K562 (cell line): ENCODE measurements at regions not wholly inside any gene's neighbourhood (a gene's known extent, or its start where the extent isn't known, plus 50 kb on each side); places are given as distances from the start of the nearest gene placed in this dataset.

Experiments
- ATAC-seq: fragments of 200-7000 bp; cut with Tn5 transposase; 3 replicates; pipeline ENCODE4 v1.9.1; 2020; ENCODE audit warnings: moderate library complexity
- BruUV-seq: library from RNA; stranded (reverse); fragments of 400-500 nt; replicated peaks from 2 replicates; lab custom pipeline; 2021; lab: Mats Ljungman, UMichigan
- CTCF ChIA-PET: fragments of 300-600 bp; formaldehyde crosslinking; extraction: SDS; loops from one replicate; lab custom pipeline; 2021; ENCODE audit warnings: low intra/inter-chr PET ratio; lab: Yijun Ruan, JAX
- POLR2A ChIA-PET: fragments of 300-600, 350-650 bp; sonication (Branson Sonifier 250); formaldehyde crosslinking; extraction: SDS; loops from one replicate; lab custom pipeline; 2021; ENCODE audit warnings: antibody characterized with exemption, inconsistent platforms; lab: Yijun Ruan, JAX
- DNase-seq, 4 experiments: peaks; one replicate each; pipeline versions ENCODE4 v3.0.0 to v3.0.0-alpha.2; 2011 to 2018; ENCODE audit warnings: low spot score in 3 of 4, mixed read lengths in 3 of 4; ENCODE audit errors: extremely low read depth in 1 of 4
- FAIRE-seq: peaks from 2 replicates; lab custom pipeline; 2011; peaks lifted over from hg19 to GRCh38; lab: Jason Lieb, UNC
- H2AFZ ChIP-seq: 2 replicates; pipeline ENCODE4 v1.6.0; 2011; ENCODE audit warnings: low read depth, low read length, control low read depth, inconsistent platforms
- H3K27ac ChIP-seq: fragments of 200-600 bp; 3 replicates; pipeline ENCODE4 v1.8.0; 2011; ENCODE audit warnings: low read depth, mild to moderate bottlenecking, control low read depth, inconsistent platforms, low read length, moderate library complexity, mixed read lengths; ENCODE audit errors: extremely low read depth
- H3K27me3 ChIP-seq, 2 experiments: fragments of 300-600 bp in 1 of 2; 2 replicates in 1 of 2; 3 replicates in 1 of 2; pipeline versions ENCODE4 v1.6.0 to v1.8.0; 2011; ENCODE audit warnings: inconsistent platforms in 2 of 2, low read length in 2 of 2, mild to moderate bottlenecking in 1 of 2, mixed read lengths in 1 of 2, moderate library complexity in 1 of 2; ENCODE audit not compliant: control insufficient read depth in 2 of 2, insufficient read depth in 2 of 2
- H3K36me3 ChIP-seq: fragments of 300-600 bp; 3 replicates; pipeline ENCODE4 v1.8.0; 2011; ENCODE audit warnings: mild to moderate bottlenecking, low read length, inconsistent platforms; ENCODE audit not compliant: control insufficient read depth, insufficient read depth
- H3K4me1 ChIP-seq, 2 experiments: fragments of 200-600 bp in 1 of 2; replicated peaks in 1 of 2; 2 replicates in 1 of 2; 3 replicates in 1 of 2; pipeline versions ENCODE4 v1.5.1 to v1.8.0; 2011; ENCODE audit warnings: inconsistent platforms in 2 of 2, low read length in 2 of 2, mild to moderate bottlenecking in 1 of 2, mixed read lengths in 1 of 2, moderate library complexity in 1 of 2; ENCODE audit not compliant: control insufficient read depth in 2 of 2, insufficient read depth in 2 of 2
- H3K4me2 ChIP-seq: 2 replicates; pipeline ENCODE4 v1.6.1; 2011; ENCODE audit warnings: low read length, control low read depth, inconsistent platforms, mixed read lengths; ENCODE audit not compliant: insufficient read depth
- H3K4me3 ChIP-seq: fragments of 200-600 bp; sonication (generic), shearing (Covaris generic); 2 replicates; pipeline ENCODE4 v1.5.1; 2016; ENCODE audit warnings: control low read depth, inconsistent platforms
- H3K79me2 ChIP-seq: fragments of 200-600 bp; 3 replicates; pipeline ENCODE4 v1.8.0; 2011; ENCODE audit warnings: low read length, inconsistent platforms; ENCODE audit not compliant: control insufficient read depth, insufficient read depth
- H3K9ac ChIP-seq, 2 experiments: 2 replicates each; pipeline versions ENCODE4 v1.6.0 to v1.6.1; 2011; ENCODE audit warnings: low read depth in 2 of 2, low read length in 2 of 2, control low read depth in 1 of 2, inconsistent platforms in 1 of 2, mild to moderate bottlenecking in 1 of 2, mixed read lengths in 1 of 2; ENCODE audit not compliant: insufficient read depth in 1 of 2
- H3K9me1 ChIP-seq: one replicate; pipeline ENCODE4 v1.6.0; 2011; ENCODE audit warnings: inconsistent platforms, mild to moderate bottlenecking, low read length, moderate library complexity; ENCODE audit not compliant: control insufficient read depth, insufficient read depth
- H3K9me3 ChIP-seq: replicated peaks from 2 replicates; pipeline ENCODE4 v1.5.1; 2011; ENCODE audit warnings: low read depth, low read length, inconsistent platforms; ENCODE audit not compliant: control insufficient read depth, insufficient read depth
- H4K20me1 ChIP-seq: replicated peaks from 2 replicates; pipeline ENCODE4 v1.6.1; 2011; ENCODE audit warnings: low read length, inconsistent platforms, mixed read lengths; ENCODE audit not compliant: control insufficient read depth, insufficient read depth
- CEBPG ChIP-seq, 3 experiments: fragments of 200-800 bp in 1 of 3; sonication (Bioruptor generic) in 1 of 3; sonication (generic) in 1 of 3; formaldehyde crosslinking in 1 of 3; IDR thresholded peaks in 2 of 3; conservative IDR thresholded peaks in 1 of 3; 2 replicates each; pipeline versions ENCODE4 v1.6.1 to v1.8.0; 2016 to 2022; ENCODE audit warnings: missing compliant biosample characterization in 2 of 3, missing genetic modification characterization in 2 of 3, mild to moderate bottlenecking in 1 of 3, missing genetic modification reagents in 1 of 3
- CREM ChIP-seq: IDR thresholded peaks from 2 replicates; pipeline ENCODE4 v1.6.1; 2014; ENCODE audit warnings: antibody characterized with exemption, low read depth
- DACH1 ChIP-seq: fragments of 450-650 bp; IDR thresholded peaks from 2 replicates; pipeline ENCODE4 v1.6.1; 2018; ENCODE audit not compliant: partially characterized antibody
- FOXA3 ChIP-seq, 2 experiments: fragments of 450-650 bp in 1 of 2; sonication (generic) in 1 of 2; formaldehyde crosslinking; IDR thresholded peaks in 1 of 2; conservative IDR thresholded peaks in 1 of 2; 2 replicates each; pipeline versions ENCODE4 v1.4.0 to v1.8.0; 2020 to 2022; ENCODE audit warnings: mild to moderate bottlenecking in 2 of 2, missing genetic modification reagents in 1 of 2
- KDM5B ChIP-seq: fragments of 200-600 bp; sonication (generic); IDR thresholded peaks from 2 replicates; pipeline ENCODE4 v1.6.1; 2012; ENCODE audit warnings: low read depth, mild to moderate bottlenecking, moderate library complexity, low read length, control low read depth, inconsistent platforms; ENCODE audit not compliant: insufficient replicate concordance
- POLR2AphosphoS5 ChIP-seq: IDR thresholded peaks from 2 replicates; pipeline ENCODE4 v1.6.1; 2011; ENCODE audit warnings: mild to moderate bottlenecking, low read depth, low read length, moderate library complexity; ENCODE audit not compliant: control insufficient read depth, insufficient read depth
- SMARCA4 ChIP-seq: fragments of 450-650 bp; IDR thresholded peaks from 2 replicates; pipeline ENCODE4 v1.6.1; 2016
- SOX6 ChIP-seq: fragments of 450-650 bp; IDR thresholded peaks from 2 replicates; pipeline ENCODE4 v1.6.1; 2014; ENCODE audit warnings: mild to moderate bottlenecking
- TAF9B ChIP-seq: fragments of 450-650 bp; IDR thresholded peaks from 2 replicates; pipeline ENCODE4 v1.6.1; 2018; ENCODE audit warnings: mild to moderate bottlenecking; ENCODE audit not compliant: partially characterized antibody
- ZC3H8 ChIP-seq: fragments of 450-650 bp; IDR thresholded peaks from 2 replicates; pipeline ENCODE4 v1.6.1; 2017
- ZNF175 ChIP-seq: fragments of 200-800 bp; sonication (Bioruptor generic); IDR thresholded peaks from 2 replicates; pipeline ENCODE4 v1.6.1; 2016; ENCODE audit warnings: low read depth, mild to moderate bottlenecking, missing genetic modification characterization, missing compliant biosample characterization
- WGBS: fragments of 100-300 bp; shearing (Covaris generic); methylation state at CpG from one replicate; pipeline ENCODE4 v1.1.6; 2016; ENCODE audit warnings: low coverage, mixed read lengths; ENCODE audit not compliant: insufficient coverage; ENCODE audit errors: missing lambda C conversion rate; 5-methylcytosine and 5-hydroxymethylcytosine counted together
- in situ Hi-C: fragments of 300-500 bp; cut with MboI; formaldehyde crosslinking; loops from 4 replicates; pipeline ENCODE4 v1.15.0; 2018; ENCODE audit warnings: inconsistent platforms, mixed read lengths
- intact Hi-C: fragments of 100-400 bp; cut with micrococcal nuclease; formaldehyde crosslinking; loops from 2 replicates; pipeline ENCODE4 v1.14.2; 2022
- TF ChIP-seq, protein P1 (sequence below): fragments of 200-800 bp; sonication (Bioruptor generic); IDR thresholded peaks from 2 replicates; pipeline ENCODE4 v1.6.1; 2017; ENCODE audit warnings: missing genetic modification characterization, missing compliant biosample characterization

DNA sequence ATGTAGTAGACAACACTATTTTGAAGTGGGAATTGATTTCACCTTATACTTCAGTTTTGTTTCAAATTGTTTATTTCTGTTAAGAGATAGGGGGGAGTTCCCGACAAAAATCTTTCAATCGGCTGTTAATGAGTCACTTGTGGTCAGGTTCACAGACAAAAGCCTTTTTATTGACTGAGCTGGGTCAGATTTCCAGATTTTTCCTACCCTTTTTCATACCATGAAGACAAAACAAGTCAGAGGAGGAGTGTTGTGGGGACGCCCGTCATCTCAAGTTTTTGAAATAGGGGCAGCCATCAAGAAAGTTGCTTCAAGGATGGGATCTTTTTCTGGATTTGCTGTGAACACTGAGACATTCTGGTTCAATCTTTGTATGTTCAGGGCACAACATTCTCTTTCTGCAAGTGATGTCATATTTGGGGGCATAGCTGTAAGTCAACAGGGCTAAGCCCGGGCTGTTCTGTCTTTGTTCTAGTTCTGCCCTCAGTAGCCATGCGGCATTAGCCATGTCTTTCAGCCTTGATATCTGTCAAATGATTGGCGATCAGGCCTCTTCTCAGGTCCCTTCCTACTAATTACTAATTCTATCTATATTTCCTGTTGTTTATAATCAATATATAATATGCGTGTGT, 496.0 kb upstream of the MARCKS start:
- in situ Hi-C loops = no loop called here
- H3K27ac ChIP-seq = no peak overlapping the region
- intact Hi-C loops = no loop called here
- no peak for DNase-seq
- H3K79me2 ChIP-seq = no peaks in the 10 kb centered on the region
- no peaks in the 10 kb centered on the region for H3K4me1 ChIP-seq
- H3K9me3 ChIP-seq = no peaks in the 10 kb centered on the region
- no peaks in the 10 kb centered on the region for H3K27me3 ChIP-seq
- CTCF ChIA-PET = no interaction called here
- no peaks in the 10 kb centered on the region for H4K20me1 ChIP-seq
- BruUV-seq = no TSS peak
- H3K9ac ChIP-seq = no peak overlapping the region
- WGBS = 4% methylated on average over 8 of the region's 8 CpGs
- H3K9me1 ChIP-seq = no peaks in the 10 kb centered on the region
- no peak overlapping the region for H3K4me3 ChIP-seq
- TF ChIP-seq POLR2AphosphoS5 (no peak), TAF9B (no peak), SMARCA4 (no peak)
- TF ChIP-seq, all 486 proteins: peak for 0
- POLR2A ChIA-PET = no interaction called here
- H2AFZ ChIP-seq = no peak overlapping the region
- no peak overlapping the region for H3K4me2 ChIP-seq
- ATAC-seq = no peak
- FAIRE-seq = no peak
- H3K36me3 ChIP-seq = no peaks in the 10 kb centered on the region

DNA sequence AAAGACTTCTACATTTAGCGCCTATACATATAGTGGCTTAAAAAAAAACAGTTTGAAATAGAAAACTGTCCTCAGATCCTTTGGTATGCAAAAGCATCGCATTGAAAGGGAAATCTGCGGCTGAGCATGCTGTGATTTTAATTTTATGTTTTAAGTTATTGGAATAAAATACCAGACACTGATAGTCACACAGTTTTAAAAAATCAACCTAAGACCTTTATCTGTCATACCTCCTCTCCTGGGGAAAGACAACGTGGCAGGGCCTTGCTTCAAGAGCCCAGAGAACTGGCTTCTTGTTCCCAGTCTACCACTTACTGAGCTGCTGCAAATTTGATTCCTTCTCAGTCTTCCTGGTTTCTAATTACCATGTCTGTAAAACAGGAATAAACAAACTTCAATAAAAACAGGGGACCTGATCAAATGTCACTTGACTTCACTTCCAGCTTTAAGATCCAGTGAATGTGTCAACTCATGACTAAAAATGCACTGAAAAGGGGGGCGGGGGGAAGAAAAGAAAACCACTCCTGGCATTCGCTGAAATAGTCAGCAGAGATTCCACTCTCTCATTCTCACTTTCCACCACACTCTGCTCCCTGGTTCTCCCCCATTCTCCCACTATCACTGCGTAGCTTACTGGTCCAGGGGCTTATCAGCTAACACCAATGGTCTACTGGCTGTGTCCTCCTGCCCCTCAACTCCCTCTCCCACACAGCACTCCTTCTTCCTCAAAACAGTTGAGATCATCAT, 494.7 kb upstream of the MARCKS start:
- no peak for FAIRE-seq
- Histone ChIP-seq H3K4me1 (no peaks in the 10 kb centered on the region), H3K4me2 (no peak overlapping the region), H3K36me3 (no peaks in the 10 kb centered on the region), H3K9me3 (no peaks in the 10 kb centered on the region), H3K4me3 (no peak overlapping the region), H4K20me1 (no peaks in the 10 kb centered on the region), H3K9ac (no peak overlapping the region), H3K27me3 (no peaks in the 10 kb centered on the region), H3K9me1 (no peaks in the 10 kb centered on the region), H3K79me2 (no peaks in the 10 kb centered on the region), H2AFZ (no peak overlapping the region), H3K27ac (no peak overlapping the region)
- intact Hi-C loops (no loop called here), in situ Hi-C loops (no loop called here)
- POLR2A ChIA-PET = no interaction called here
- CTCF ChIA-PET = no interaction called here
- DNase-seq = peak in 1 of 4 experiments; percentile 15
- WGBS = 0% methylated on average over 7 of the region's 7 CpGs
- BruUV-seq = no TSS peak
- no peak for ATAC-seq
- TF ChIP-seq DACH1 = no peak
- no peak for TF ChIP-seq ZC3H8
- TF ChIP-seq FOXA3 (CRISPR knock-in tag; conservative IDR thresholded peaks at IDR 0.05 in 1 of 2, IDR thresholded peaks at IDR 0.05 in 1 of 2) = no peak
- TF ChIP-seq, protein P1, sequence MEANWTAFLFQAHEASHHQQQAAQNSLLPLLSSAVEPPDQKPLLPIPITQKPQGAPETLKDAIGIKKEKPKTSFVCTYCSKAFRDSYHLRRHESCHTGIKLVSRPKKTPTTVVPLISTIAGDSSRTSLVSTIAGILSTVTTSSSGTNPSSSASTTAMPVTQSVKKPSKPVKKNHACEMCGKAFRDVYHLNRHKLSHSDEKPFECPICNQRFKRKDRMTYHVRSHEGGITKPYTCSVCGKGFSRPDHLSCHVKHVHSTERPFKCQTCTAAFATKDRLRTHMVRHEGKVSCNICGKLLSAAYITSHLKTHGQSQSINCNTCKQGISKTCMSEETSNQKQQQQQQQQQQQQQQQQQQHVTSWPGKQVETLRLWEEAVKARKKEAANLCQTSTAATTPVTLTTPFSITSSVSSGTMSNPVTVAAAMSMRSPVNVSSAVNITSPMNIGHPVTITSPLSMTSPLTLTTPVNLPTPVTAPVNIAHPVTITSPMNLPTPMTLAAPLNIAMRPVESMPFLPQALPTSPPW (CRISPR knock-in tag) = peak; percentile 64; the same call in 1 of the 2 replicates
- TF ChIP-seq CEBPG (CRISPR knock-in tag; IDR thresholded peaks at IDR 0.05) = no peak
- TF ChIP-seq CEBPG (tag; conservative IDR thresholded peaks at IDR 0.05 in 1 of 2, IDR thresholded peaks at IDR 0.05 in 1 of 2) = no peak
- no peak for TF ChIP-seq KDM5B
- no peak for TF ChIP-seq SOX6
- TF ChIP-seq ZNF175 = no peak
- 0 out of 2 replicates have a peak, but pooled peaks have one; percentile 12 for TF ChIP-seq CREM
